GM18867 (cell line): ENCODE measurements at regions not wholly inside any gene's neighbourhood (a gene's known extent, or its start where the extent isn't known, plus 50 kb on each side); places are given as distances from the start of the nearest gene placed in this dataset.

Experiments
- ATAC-seq: cut with Tn5 transposase; IDR thresholded peaks from one replicate; pipeline ENCODE4 v1.9.1; 2021; ENCODE audit warnings: mild to moderate bottlenecking, moderate library complexity; ENCODE audit not compliant: unreplicated experiment

- ATAC-seq, result no peak
These were observed 251.0 kb downstream of the LOXHD1 start for GRCh38 chr18:46405832-46406538.

- ATAC-seq, result no peak
These were observed 250.5 kb downstream of the LOXHD1 start for GRCh38 chr18:46406539-46406932.

GRCh38 chr18:46407486-46408166, 249.4 kb downstream of the LOXHD1 start:
- no peak for ATAC-seq

GRCh38 chr18:46408334-46408987, 248.6 kb downstream of the LOXHD1 start:
- ATAC-seq, result no peak

- ATAC-seq, result no peak
These were observed 245.7 kb downstream of the LOXHD1 start for GRCh38 chr18:46411191-46411828.

GRCh38 chr18:46411867-46412690, 244.9 kb downstream of the LOXHD1 start:
- no peak for ATAC-seq

- ATAC-seq, result no peak
These were observed 244.1 kb downstream of the LOXHD1 start for GRCh38 chr18:46412916-46413315.

GRCh38 chr18:46413684-46414083, 243.3 kb downstream of the LOXHD1 start:
- ATAC-seq, result no peak

GRCh38 chr18:46414863-46415262, 242.2 kb downstream of the LOXHD1 start:
- ATAC-seq, result no peak

- ATAC-seq, result no peak
These were observed 241.3 kb downstream of the LOXHD1 start for GRCh38 chr18:46415532-46416252.

- ATAC-seq, result peak; percentile 68
These were observed 240.0 kb downstream of the LOXHD1 start for GRCh38 chr18:46416706-46417638.

GRCh38 chr18:46418663-46419260, 238.3 kb downstream of the LOXHD1 start:
- no peak for ATAC-seq

GRCh38 chr18:46419391-46420141, 237.5 kb downstream of the LOXHD1 start:
- ATAC-seq, result no peak

- no peak for ATAC-seq
These were observed 235.0 kb downstream of the LOXHD1 start for GRCh38 chr18:46421973-46422551.

- ATAC-seq, result no peak
These were observed 234.4 kb downstream of the LOXHD1 start for GRCh38 chr18:46422552-46423055.

GRCh38 chr18:46423226-46423805, 233.7 kb downstream of the LOXHD1 start:
- ATAC-seq, result no peak

GRCh38 chr18:46424898-46425297, 232.1 kb downstream of the LOXHD1 start:
- no peak for ATAC-seq
